Hepatocyte (in vitro differentiated cells): ENCODE measurements at regions not wholly inside any gene's neighbourhood (a gene's known extent, or its start where the extent isn't known, plus 50 kb on each side); places are given as distances from the start of the nearest gene placed in this dataset.

Experiments used
- EZH2 ChIP-seq: fragments of 200-600 bp; sonication (generic); IDR thresholded peaks from 2 replicates; pipeline ENCODE4 v1.6.1; 2016; ENCODE audit warnings: antibody characterized with exemption, mild to moderate bottlenecking, borderline replicate concordance
- TF ChIP-seq, protein P1 (sequence below): fragments of 200-600 bp; sonication (generic); IDR thresholded peaks from 2 replicates; pipeline ENCODE4 v1.5.1; 2016; ENCODE audit warnings: antibody characterized with exemption, mild to moderate bottlenecking; ENCODE audit not compliant: poor library complexity

GRCh38 chr3:82022836-82023235, 261.4 kb upstream of the GBE1 start:
- TF ChIP-seq, protein P1, sequence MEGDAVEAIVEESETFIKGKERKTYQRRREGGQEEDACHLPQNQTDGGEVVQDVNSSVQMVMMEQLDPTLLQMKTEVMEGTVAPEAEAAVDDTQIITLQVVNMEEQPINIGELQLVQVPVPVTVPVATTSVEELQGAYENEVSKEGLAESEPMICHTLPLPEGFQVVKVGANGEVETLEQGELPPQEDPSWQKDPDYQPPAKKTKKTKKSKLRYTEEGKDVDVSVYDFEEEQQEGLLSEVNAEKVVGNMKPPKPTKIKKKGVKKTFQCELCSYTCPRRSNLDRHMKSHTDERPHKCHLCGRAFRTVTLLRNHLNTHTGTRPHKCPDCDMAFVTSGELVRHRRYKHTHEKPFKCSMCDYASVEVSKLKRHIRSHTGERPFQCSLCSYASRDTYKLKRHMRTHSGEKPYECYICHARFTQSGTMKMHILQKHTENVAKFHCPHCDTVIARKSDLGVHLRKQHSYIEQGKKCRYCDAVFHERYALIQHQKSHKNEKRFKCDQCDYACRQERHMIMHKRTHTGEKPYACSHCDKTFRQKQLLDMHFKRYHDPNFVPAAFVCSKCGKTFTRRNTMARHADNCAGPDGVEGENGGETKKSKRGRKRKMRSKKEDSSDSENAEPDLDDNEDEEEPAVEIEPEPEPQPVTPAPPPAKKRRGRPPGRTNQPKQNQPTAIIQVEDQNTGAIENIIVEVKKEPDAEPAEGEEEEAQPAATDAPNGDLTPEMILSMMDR, result no peak
- TF ChIP-seq EZH2, result no peak
